Esophagus muscularis mucosa (tissue), 4 donors: ENCODE measurements at regions not wholly inside any gene's neighbourhood (a gene's known extent, or its start where the extent isn't known, plus 50 kb on each side); places are given as distances from the start of the nearest gene placed in this dataset.

Source experiments
- DNase-seq: peaks from one replicate; pipeline ENCODE4 v3.0.0-alpha.2; 2017; ENCODE audit errors: extremely low spot score
- H3K27ac ChIP-seq, 4 donors: fragments of 200-600 bp; sonication (generic); replicated peaks in 1 of 4; 1 replicate in 3 of 4; 2 replicates in 1 of 4; pipeline ENCODE4 v1.5.1; 2016 to 2019; ENCODE audit warnings: mild to moderate bottlenecking in 1 of 4
- H3K27me3 ChIP-seq, 4 donors: fragments of 200-600 bp; sonication (generic); one replicate each; pipeline versions ENCODE4 v1.5.1 to v1.6.0; 2016 to 2019
- H3K36me3 ChIP-seq, 4 donors: fragments of 200-600 bp; sonication (generic); one replicate each; pipeline ENCODE4 v1.5.1; 2016 to 2019
- H3K4me1 ChIP-seq, 4 donors: fragments of 200-600 bp; sonication (generic); one replicate each; pipeline ENCODE4 v1.5.1; 2016 to 2019
- H3K4me3 ChIP-seq, 4 donors: fragments of 200-600 bp; sonication (generic); 1 replicate in 2 of 4; 2 replicates in 2 of 4; pipeline ENCODE4 v1.5.1; 2016 to 2019; ENCODE audit warnings: mild to moderate bottlenecking in 4 of 4, moderate library complexity in 1 of 4
- H3K9me3 ChIP-seq, 4 donors: fragments of 200-600 bp; sonication (generic); 1 replicate in 3 of 4; 2 replicates in 1 of 4; pipeline ENCODE4 v1.5.1; 2016 to 2019
- EP300 ChIP-seq: sonication (generic); formaldehyde crosslinking; IDR thresholded peaks from one replicate; pipeline ENCODE4 v1.6.1; 2017; ENCODE audit warnings: antibody characterized with exemption
- POLR2A ChIP-seq: fragments of 450-650 bp; IDR thresholded peaks from one replicate; pipeline ENCODE4 v1.6.1; 2017; ENCODE audit warnings: antibody characterized with exemption, moderate library complexity, mild to moderate bottlenecking, low read depth
- POLR2AphosphoS5 ChIP-seq, 2 donors: sonication (generic); formaldehyde crosslinking; IDR thresholded peaks; one replicate each; pipeline ENCODE4 v1.6.1; 2017; ENCODE audit warnings: antibody characterized with exemption in 2 of 2
- WGBS: methylation state at CpG from one replicate; pipeline ENCODE4 v1.1.5; 2018; 5-methylcytosine and 5-hydroxymethylcytosine counted together
- intact Hi-C: fragments of 100-400 bp; cut with DNase I; formaldehyde crosslinking; loops from one replicate; pipeline ENCODE4 v1.15.1; 2023
- TF ChIP-seq, protein P1 (sequence below), 3 experiments: fragments of 200-600 bp in 2 of 3; fragments of 450-650 bp in 1 of 3; sonication (generic) in 2 of 3; IDR thresholded peaks; one replicate each; pipeline ENCODE4 v1.5.1; 2017 to 2019; ENCODE audit warnings: antibody characterized with exemption in 3 of 3, mild to moderate bottlenecking in 2 of 3, moderate library complexity in 1 of 3

DNA sequence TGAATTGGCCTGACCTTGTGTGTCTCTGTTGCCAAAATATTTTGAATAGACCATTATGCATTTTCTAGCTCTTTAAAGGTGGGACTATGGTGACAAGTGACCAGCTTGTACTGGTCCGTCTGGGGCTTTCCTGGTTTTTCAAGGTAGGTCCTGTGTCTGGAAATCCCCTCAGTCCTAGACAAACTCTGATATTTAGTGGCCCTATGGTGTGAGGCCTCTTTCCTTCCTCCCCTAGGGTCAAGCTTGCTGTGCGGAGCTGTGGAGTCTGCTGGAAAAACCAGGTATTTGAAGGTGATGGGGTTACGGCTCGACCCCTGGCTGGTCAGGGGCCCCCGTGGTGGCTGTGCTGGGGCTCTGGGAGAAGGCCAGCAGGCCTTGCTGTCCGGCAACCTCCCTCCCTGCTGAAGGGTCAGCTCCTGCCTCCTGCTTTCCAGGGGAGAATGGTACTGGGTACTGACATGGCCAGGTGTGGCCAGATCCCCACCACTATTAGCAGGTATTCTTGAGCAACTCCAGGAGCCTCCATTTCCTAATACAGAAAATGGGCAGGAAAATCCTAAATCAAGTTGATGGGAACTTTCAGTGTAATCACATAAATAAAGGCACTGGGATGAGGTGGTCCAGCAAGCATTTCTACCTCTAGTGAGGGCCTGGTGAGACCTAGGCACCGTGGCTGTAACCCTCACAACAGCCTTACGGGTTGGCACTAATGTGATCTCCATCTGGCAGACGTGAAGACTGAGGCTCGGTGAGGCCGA lies 86.2 kb upstream of the HS6ST1 start:
- TF ChIP-seq EP300 (no peak), POLR2A (no peak), POLR2AphosphoS5 (IDR thresholded peaks at IDR 0.05) (no peak)
- TF ChIP-seq, protein P1, sequence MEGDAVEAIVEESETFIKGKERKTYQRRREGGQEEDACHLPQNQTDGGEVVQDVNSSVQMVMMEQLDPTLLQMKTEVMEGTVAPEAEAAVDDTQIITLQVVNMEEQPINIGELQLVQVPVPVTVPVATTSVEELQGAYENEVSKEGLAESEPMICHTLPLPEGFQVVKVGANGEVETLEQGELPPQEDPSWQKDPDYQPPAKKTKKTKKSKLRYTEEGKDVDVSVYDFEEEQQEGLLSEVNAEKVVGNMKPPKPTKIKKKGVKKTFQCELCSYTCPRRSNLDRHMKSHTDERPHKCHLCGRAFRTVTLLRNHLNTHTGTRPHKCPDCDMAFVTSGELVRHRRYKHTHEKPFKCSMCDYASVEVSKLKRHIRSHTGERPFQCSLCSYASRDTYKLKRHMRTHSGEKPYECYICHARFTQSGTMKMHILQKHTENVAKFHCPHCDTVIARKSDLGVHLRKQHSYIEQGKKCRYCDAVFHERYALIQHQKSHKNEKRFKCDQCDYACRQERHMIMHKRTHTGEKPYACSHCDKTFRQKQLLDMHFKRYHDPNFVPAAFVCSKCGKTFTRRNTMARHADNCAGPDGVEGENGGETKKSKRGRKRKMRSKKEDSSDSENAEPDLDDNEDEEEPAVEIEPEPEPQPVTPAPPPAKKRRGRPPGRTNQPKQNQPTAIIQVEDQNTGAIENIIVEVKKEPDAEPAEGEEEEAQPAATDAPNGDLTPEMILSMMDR (IDR thresholded peaks at IDR 0.05): no peak
- H3K4me3 ChIP-seq: no peak overlapping the region
- 87% methylated on average over 11 of the region's 11 CpGs for WGBS

DNA sequence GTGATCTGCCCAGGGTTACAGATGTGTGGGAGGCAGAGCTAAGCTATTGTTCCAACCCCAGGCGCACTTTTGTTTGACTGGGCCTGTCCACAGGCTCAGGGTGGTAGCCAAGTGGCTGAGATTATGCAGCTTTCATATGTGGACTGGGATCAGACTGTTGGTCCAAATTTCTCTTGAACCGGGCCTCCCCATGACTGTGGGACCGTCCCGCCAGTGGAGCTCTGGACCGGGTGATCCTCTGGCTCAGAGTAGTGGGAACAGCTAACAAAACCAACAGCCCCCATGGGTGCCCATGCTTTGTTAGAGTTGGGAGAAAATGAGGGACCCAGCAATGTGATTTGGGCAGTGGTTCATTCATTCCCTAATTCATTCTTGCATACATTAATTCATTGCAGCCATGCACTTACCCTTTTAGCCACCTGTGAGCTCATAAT lies 86.8 kb upstream of the HS6ST1 start:
- Histone ChIP-seq H3K36me3 (no peaks in the 10 kb centered on the region), H3K9me3 (no peaks in the 10 kb centered on the region), H3K4me1 (peaks cover 0 to 4% (median 0%) of the 10 kb centered on the region in 4 donors), H3K27me3 (peaks cover 0 to 4% (median 0%) of the 10 kb centered on the region in 4 donors), H3K4me3 (no peak overlapping the region), H3K27ac (no peak overlapping the region)
- WGBS: 64% methylated on average over 3 of the region's 5 CpGs
- no peak for DNase-seq
- intact Hi-C loops: no loop called here
- TF ChIP-seq POLR2A: no peak
- TF ChIP-seq EP300: no peak
- TF ChIP-seq, protein P1 (IDR thresholded peaks at IDR 0.05): no peak
- no peak for TF ChIP-seq POLR2AphosphoS5 (IDR thresholded peaks at IDR 0.05)

More for the DNA sequence above, 86.2 kb upstream of the HS6ST1 start:
- peaks cover 0 to 4% (median 0%) of the 10 kb centered on the region in 4 donors for H3K27me3 ChIP-seq
- no peaks in the 10 kb centered on the region for H3K36me3 ChIP-seq
- H3K4me1 ChIP-seq: peaks cover 0 to 4% (median 0%) of the 10 kb centered on the region in 4 donors
- intact Hi-C loops: no loop called here
- no peaks in the 10 kb centered on the region for H3K9me3 ChIP-seq
- H3K27ac ChIP-seq: no peak overlapping the region
- no peak for DNase-seq

GRCh38 chr2:128405981-128406613 lies 87.4 kb upstream of the HS6ST1 start:
- peaks cover 0 to 4% (median 0%) of the 10 kb centered on the region in 4 donors for H3K4me1 ChIP-seq
- H3K27me3 ChIP-seq: peaks cover 0 to 4% (median 0%) of the 10 kb centered on the region in 4 donors
- H3K27ac ChIP-seq: no peak overlapping the region
- WGBS: 84% methylated on average over 6 of the region's 6 CpGs
- peak; percentile 81 for DNase-seq
- TF ChIP-seq, protein P1 (IDR thresholded peaks at IDR 0.05): no peak
- TF ChIP-seq POLR2AphosphoS5 (IDR thresholded peaks at IDR 0.05) (no peak), EP300 (no peak), POLR2A (no peak)
- H3K36me3 ChIP-seq: no peaks in the 10 kb centered on the region
- no peaks in the 10 kb centered on the region for H3K9me3 ChIP-seq
- intact Hi-C loops: no loop called here
- no peak overlapping the region for H3K4me3 ChIP-seq

GRCh38 chr2:128406736-128407554 lies 88.3 kb upstream of the HS6ST1 start:
- DNase-seq: peak; percentile 75

More at GRCh38 chr2:128406736-128407554, 88.3 kb upstream of the HS6ST1 start:
- WGBS: 81% methylated on average over 10 of the region's 18 CpGs
- no peaks in the 10 kb centered on the region for H3K9me3 ChIP-seq
- peaks cover 0 to 4% (median 0%) of the 10 kb centered on the region in 4 donors for H3K4me1 ChIP-seq
- H3K27me3 ChIP-seq: peaks cover 0 to 4% (median 0%) of the 10 kb centered on the region in 4 donors
- H3K4me3 ChIP-seq: no peak overlapping the region
- H3K36me3 ChIP-seq: no peaks in the 10 kb centered on the region
- intact Hi-C loops: no loop called here
- no peak overlapping the region for H3K27ac ChIP-seq
- no peak for TF ChIP-seq POLR2A
- no peak for TF ChIP-seq EP300
- TF ChIP-seq POLR2AphosphoS5 (IDR thresholded peaks at IDR 0.05): no peak
- TF ChIP-seq, protein P1 (IDR thresholded peaks at IDR 0.05): no peak
